ENCODE measurements at regions not wholly inside any gene's neighbourhood (a gene's known extent, or its start where the extent isn't known, plus 50 kb on each side); places are given as distances from the start of the nearest gene placed in this dataset.
A peak's percentile ranks its signal among the peaks of the same experiment; 100 is the strongest.

GRCh38 chr4:159503236-159504008 is 400.5 kb downstream of the RAPGEF2 start:
- DNase-seq: no peak

- no peak for DNase-seq
These were observed 401.8 kb downstream of the RAPGEF2 start for GRCh38 chr4:159504684-159505083.

DNA sequence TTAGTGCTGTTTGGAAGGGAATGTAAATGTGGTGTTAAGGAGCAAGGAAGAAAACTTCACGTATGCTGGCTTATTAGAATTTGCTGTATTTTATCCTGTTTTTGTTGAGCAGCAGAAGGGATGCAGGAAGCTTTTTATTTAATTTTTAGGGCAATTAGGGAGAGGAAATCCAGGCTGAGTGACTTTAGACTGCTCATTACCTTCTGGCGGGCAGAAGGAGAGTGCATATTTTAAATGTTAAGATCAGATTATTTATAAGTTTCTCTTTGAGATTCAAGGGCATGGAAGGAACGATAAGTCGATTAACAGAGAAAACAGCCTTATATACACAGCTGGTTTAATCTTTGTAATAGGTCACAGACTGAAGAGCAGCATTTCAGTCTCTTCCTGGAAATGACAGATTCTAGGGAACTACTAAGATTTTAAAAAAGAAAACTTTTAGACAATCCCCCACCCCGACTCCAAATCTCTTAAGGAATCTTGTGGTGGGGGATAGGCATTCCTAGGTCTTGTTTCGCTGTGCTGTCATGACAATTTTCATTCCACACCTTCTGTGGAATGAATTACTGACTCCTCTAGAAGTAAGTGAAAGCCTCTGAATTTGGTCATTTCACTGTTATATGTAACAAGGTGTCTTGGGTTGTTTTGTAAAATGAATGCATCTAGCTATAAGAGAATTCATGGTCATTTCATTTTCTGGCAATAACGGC is 402.5 kb downstream of the RAPGEF2 start:
- no peak for DNase-seq

- DNase-seq: no peak
These were observed 404.1 kb downstream of the RAPGEF2 start for GRCh38 chr4:159506801-159507517.

GRCh38 chr4:159508917-159509500 is 406.1 kb downstream of the RAPGEF2 start:
- no peak for DNase-seq

GRCh38 chr4:159512348-159512747 is 409.5 kb downstream of the RAPGEF2 start:
- no peak for DNase-seq

DNA sequence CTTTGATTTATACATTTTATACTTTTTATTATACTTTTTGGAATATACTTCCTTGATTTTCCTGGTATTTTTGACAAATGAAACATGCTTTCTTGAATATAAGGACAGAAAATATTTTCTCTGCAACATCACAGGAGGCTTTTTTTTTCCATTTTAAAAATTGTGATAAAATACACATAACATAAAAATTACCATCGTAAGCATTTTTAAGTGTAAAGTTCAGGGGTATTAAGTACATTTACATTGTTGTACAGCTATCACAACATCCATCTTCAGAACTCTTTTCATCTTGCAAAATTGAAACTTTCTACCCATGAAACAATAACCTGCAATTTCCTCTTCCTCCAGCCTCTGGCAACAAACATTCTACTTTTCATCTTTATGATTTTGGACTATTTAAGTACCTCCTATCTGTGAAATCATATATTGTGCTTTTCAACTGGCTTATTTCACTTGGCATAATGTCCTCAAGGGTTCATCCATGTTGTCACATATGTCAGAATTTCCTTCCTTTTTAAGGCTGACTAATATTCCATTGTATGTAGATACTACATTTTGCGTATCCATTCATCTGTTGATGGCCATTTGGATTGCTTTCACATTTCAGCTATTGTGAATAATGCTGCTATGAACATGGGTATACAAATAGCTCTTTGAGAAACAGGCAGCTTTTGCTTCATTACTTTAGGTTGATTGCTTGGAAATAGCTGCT is 412.6 kb downstream of the RAPGEF2 start:
- DNase-seq: no peak

DNA sequence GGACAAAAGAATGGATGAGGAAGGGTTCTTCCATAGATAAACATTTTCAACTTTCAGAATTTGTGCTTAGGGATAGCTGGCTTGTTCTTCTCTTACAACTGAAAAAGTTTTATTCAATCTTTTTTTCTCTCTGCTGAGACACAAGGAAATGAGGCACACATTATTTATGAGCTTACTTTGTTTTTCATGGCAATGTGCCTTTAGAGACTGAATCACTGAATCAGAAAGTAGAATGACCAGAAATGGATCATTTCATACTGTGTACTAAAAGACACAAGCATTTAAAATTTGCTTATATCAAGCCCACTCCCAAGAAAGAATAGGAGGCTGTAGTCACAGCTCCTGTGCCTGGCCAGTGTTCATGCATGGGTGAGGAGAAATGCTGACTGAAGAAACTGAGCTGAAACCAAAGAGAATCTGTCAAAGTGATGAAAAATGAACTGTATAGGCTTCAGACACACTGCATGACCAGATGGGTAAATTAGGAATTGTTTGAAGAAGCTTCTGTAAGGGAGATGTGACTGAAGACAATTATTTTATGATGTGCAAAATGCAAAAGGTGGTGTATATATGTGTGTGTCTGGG is 413.8 kb downstream of the RAPGEF2 start:
- DNase-seq: no peak

DNA sequence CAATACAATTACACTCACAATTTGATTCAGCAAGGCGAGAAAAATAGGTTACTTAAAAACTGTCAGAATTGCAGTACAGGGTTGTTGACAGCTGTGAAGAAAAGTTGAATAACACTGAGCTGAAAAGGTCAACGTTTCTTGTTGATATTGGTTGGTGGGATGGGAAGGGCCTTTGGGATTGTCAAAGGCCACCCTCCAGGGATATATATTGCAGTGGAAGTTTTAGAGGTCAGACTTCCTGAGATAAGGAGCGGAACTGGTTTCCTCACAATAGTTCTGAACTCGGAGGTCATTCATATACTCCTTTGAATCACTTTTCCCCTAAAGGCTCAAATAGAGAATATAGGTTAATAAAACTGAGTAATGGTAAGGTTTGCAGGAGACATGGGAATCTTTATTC is 417.2 kb downstream of the RAPGEF2 start:
- no peak for DNase-seq

DNA sequence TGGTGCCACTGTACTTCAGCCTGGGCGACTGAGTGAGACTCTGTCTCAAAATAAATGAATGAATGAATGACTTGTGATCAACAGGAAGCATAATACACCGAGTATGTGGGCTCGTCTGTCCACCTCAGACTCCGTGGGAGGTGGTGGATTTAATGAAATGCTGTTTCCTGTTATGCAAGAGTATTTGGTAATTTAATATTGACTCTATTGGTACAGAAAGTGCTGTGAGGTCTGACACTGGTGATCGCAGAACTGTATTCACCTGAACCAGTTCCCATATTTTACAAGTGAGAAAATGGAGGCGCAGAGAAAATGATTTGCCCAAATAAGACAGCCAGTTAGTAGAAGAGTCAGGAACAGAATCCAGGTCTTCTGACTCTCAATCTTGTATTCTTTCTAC is 423.3 kb downstream of the RAPGEF2 start:
- DNase-seq: no peak

DNA sequence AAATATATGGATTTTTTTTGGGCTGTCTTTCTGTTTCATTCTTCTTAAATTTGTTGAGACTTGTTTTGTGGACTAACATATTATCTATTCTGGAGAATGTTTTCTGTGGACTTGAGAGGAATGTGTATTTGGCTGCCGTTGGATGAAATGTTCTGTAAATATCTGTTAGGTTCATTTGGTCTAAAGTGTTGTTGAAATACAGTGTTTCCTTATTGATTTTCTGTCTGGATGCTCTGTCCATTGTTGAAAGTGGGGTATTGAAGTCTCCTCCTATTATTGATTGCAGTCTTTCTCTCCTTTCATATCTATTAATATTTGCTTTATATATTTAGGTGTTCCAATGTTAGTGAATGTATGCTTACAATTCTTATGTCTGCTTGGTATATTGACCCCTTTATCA is 431.8 kb downstream of the RAPGEF2 start:
- no peak for DNase-seq

DNA sequence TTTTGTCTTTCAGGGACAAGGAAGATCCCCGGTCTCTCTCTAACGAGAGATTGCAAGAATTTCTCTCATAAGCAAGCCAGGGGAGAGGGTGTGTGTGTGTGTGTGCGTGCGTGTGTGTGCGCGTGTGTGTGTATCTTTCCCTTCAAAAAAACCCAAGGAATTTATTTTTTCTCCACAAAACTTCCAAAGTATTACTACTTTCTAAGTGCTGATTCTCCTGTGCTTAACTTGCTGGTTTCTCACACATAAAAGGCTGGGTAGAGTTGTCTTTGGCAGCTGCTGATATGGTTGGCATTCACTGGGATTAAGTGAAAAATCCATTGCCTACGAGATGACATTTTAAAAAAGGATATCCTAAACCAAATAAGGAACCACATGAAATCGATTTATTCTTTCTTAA is 435.7 kb downstream of the RAPGEF2 start:
- no peak for DNase-seq

DNA sequence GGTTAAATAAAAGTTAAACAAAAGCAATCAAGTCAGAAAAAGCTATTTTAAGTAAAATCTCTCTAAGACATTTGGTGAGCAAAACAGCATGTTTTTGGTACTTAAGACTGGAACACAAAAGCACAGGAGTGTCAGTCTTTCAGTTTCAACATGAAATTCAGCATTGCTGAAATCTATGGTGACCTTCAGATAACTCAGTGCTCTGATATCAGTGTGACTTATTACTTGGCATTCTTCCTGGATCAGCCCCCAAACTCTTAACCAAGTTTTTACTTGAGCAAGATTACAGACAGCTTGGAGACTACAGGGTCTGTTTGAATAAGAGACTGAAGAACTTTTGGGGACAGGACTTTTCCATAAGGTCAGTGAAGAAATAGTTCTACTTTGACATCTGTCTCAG is 437.2 kb downstream of the RAPGEF2 start:
- no peak for DNase-seq

DNA sequence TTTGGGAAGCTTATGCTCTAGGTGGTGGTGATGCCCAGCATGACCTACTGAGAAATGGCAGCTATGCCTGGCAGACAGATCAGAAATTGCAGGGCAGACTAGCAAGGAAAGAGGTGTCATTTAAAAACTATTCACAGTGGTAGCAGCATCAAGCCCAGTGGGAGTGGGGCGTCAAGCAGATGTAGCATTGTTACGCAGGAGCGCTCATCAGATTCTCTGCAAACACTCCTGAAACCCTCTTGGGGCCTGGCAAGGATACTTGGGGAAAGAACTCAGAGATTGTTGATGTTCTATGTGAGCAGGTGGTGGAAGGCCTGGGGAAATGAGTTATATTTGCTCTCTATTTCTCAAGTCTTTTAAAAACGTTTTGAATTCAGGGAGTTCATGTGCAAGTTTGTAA is 437.6 kb downstream of the RAPGEF2 start:
- no peak for DNase-seq

- DNase-seq: no peak
These were observed 438.3 kb downstream of the RAPGEF2 start for GRCh38 chr4:159541143-159541542.

GRCh38 chr4:159542296-159542695 is 439.4 kb downstream of the RAPGEF2 start:
- DNase-seq: no peak

GRCh38 chr4:159543831-159544230 is 441.0 kb downstream of the RAPGEF2 start:
- no peak for DNase-seq

- DNase-seq: peak; percentile 16
These were observed 442.7 kb downstream of the RAPGEF2 start for GRCh38 chr4:159545556-159545955.

DNA sequence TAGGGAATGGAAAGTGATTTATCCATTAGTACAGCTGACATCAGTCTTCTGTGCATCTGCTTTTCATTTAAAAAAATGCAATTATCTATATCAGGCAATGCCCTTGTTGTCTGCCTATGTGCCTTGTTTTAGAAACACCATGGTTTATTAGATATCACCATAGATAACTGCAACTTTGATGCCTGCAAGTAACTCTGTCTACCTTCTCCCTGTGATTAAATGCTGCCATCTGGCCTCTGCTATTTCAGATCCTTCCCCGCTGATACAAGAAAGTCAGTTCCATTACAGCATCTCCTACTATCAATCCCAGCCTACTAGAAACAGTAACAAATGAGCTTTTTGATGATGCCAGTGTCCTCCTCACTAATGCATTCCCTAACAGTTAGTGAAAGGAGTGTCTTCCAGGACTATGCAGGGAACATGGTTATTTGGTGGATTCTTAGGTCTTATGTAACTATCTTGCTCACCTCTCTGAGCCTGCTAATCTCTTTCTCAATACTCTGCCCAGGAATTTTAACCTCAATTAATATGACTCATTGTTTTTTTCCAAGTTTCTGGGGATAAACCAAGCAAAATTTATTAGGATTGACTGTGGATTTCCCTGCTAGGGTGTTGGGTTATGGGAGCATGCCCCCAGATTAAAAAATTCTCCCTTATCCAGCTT is 444.9 kb downstream of the RAPGEF2 start:
- DNase-seq: no peak

DNA sequence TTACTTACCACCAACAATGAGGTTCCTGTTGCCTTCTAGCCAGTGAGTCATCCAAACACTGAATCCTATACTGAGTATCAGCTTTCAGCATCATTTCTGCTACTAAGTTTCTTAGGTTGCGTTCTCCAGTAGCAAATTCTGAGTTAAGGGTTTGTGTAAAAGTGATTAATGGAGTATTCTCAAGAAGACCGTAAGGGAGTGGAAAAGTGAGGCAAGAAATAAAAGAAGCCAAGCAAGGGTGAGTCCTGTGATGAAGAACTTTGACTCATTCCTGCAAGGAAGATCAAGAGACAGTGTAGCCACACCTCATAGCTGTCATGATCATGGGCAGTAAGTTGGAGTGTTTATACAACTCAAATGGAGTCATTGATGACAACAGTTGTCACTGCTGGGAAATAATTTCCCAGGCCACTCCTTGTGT is 446.2 kb downstream of the RAPGEF2 start:
- DNase-seq: no peak

DNA sequence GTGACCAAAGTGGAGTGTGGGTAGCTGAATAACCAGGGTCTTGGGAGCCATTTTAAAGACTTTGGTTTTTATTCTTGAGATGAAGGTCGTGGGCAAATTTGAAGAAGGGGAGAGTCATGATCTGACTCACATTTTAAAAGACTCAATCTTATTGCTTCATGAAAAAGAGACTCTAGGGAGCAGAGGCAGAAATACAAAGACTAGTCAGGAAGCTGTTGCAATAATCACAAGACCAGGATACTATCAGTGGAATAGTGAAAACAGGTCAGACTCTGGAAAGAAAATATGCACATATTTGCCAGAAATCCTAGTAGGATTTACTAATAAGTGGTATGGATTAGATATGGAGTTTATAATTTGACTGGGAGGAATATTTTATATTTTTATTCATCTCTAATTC is 448.4 kb downstream of the RAPGEF2 start:
- DNase-seq: no peak

Data from activated CD4-positive, alpha-beta T cell treated with anti-CD3 and anti-CD28 coated beads, Interleukin-10, Interleukin-2, amounts not matched to agents 100 ng/mL and 50 ng/mL, durations not matched to agents 16 hours and 8 hours (primary cell).